HG03095 (cell line): ENCODE measurements at regions not wholly inside any gene's neighbourhood (a gene's known extent, or its start where the extent isn't known, plus 50 kb on each side); places are given as distances from the start of the nearest gene placed in this dataset.

Source experiments
- ATAC-seq: cut with Tn5 transposase; IDR thresholded peaks from one replicate; pipeline ENCODE4 v1.9.1; 2021; ENCODE audit warnings: moderate library complexity; ENCODE audit not compliant: unreplicated experiment

DNA sequence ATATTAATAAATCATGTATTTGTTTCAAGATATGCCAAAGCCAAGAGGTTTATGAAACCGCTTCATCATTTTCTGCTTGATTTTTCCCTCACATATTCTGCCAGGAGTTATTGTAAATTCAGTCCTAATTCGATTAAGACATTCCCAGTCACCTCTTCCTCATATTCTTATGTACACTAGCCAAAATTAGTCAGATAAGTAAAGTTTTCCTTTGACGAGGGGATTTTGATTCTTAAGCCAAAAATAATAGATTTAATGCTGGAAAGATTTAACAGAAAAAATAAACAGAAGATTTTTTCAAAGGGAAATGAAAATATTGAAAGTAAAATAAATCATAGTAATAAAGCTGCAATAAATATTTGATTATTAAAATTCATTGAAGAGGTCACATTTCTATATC, 51.0 kb upstream of the VEGFC start:
- no peak for ATAC-seq

DNA sequence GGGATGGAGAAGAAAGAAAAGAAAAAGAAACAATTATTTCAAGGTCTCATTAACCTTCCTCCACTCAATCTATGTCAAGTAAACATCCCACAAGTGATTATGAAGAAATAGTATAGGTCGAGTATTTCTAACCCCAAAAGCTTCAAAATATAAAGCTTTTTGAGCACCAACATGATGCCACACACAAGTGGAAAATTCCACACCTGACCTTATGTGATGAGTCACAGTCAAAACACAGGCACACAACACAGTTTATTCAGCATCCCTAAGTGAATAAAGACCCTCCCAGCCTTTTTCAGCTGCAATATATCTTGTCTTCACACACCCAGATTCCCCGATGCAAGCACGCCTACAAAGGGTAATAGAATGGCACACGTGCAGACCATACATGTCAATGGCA, 51.7 kb upstream of the VEGFC start:
- no peak for ATAC-seq

DNA sequence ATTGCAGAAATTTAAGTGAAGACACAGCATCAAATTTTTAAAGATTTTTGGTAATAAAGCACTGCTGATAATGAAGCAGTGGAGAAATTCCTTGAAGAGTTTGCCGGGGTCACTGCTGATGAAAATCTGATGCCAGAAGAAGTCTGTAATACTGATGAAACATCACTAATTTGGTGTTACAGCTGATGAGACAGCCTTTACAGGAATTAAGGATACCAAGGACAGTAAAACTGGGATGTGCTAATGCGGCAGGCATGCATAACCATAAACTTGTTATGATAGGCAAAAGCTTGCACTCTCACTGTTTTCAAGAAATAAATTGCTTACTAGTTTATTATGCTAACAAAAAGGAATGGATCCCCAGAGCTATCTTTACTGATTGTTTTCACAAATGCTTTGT, 52.9 kb upstream of the VEGFC start:
- no peak for ATAC-seq

DNA sequence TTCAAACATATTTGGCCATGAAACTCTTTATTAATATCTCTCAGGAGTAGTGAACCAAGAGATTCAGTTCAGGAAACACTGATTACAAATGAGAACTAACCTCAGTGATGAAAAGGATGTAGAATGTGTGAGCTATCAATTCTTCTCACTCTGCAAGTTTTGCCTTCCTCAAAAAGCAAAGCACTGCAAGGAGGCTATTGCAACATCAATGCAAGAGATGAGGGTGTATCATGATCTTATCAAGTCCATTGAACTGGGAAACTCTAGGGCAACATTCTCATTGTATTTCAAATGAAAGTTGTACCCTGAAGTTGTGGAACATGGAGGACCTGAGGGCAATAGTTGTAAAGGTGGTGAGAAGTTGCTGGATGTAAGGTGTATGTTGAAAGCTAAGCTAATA, 56.4 kb upstream of the VEGFC start:
- no peak for ATAC-seq

DNA sequence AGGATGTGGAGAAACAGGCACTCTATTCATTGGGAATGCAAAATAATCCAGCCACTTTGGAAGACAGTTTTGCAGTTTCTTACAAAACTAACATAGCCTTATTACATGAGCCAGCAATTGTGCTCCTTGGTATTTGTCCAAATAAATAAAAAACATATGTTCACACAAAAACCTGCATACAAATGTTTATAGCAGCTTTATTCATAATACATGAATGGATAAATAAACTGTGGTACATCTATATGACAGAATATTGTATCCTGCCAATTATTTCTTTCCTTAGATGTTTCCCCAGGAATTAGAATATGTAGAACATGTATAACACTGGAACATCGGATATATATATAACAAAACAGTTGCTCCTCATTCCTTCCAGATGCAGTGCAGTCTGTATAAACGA, 57.7 kb upstream of the VEGFC start:
- no peak for ATAC-seq

DNA sequence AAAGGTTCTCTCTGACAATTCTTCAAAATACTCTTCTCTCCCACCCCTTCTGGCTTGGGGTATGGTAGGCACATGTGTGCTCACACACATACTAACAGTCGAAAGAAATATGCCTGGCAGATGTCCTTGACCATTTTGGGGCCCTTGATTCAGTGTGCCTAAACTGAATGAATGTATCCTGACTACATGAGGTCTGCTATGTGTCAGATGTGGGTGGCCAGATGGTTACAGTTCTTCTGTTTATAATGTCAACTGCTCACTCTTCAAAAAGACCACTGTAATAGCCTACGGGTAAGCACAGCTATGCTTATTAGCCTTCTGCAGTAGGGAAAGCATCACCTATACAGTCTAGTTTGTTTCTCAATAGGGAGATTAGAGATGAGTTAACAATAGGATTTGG, 63.7 kb upstream of the VEGFC start:
- ATAC-seq, result no peak

DNA sequence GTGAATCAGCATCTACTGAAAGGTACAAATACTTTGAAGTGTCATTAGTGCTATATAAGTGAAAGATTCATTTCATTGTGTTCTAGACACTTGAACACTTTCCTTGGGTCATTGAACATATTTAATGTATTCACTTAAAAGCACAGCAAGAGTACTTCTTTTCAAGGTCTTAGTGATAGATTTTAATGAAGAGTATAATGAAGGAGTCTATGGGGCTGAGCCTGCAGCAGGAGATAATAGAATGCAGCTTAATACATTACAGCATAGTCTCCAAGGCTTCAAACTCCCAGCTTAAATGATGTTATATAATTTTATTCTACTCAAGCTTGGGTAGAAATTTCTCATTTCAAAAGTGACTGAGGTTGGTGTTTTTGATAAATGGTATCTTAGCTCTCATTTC, 66.1 kb upstream of the VEGFC start:
- no peak for ATAC-seq

DNA sequence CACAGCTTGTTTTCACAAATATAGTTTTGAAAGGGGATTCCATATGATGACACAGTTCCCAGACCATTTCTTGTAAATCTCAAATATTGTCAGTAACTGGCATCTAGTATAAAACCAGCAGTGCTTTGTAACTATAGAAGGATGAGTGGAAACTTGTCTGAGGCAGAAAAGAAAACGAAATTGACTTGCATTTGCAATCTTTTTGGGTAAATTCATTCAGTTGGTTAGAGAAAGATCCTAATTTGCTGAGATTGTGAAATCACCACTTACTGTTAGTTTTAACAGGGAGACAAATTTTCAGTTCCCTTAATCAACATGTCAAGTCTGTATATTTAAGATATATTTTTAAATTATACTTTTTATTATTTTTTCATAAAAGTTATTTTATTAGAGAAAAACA, 71.5 kb upstream of the VEGFC start:
- ATAC-seq, result no peak

DNA sequence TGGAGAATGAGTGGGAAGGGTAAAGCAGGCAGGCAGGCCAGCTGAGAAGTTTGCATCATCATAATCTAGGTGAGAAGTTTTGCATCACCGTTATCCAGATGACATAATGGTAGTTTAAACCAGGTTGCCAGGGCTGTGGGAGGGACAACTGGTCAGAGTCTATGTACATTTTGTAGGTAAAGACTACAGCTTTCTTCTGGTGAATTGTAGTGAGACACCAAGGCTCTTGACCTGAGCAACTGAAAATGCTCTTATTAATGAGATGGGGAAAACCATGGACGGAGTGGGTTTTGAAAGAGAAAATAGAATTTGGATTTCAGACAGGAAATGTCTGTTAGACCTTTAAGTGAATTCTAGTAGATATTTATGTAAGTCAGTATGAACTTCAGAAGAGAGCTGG, 76.0 kb upstream of the VEGFC start:
- ATAC-seq, result no peak

DNA sequence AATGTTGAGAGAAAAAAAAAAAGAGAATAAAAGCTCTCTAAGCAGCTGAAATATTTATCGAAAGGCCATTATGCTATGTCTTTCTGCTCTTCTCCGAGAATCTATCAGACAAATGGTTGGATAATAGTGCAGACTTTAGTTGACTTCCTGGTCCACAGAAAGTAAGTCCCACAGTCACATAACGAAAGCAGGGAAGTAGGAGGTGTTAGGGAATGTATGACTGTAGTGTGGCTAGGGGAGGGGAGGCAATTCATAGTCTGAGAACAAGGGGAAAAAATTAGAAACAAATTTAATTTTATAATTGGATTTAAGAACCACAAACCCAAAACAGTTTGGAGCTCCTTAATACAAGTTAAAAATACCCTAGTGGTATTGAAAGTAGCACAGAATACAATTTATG, 79.7 kb upstream of the VEGFC start:
- no peak for ATAC-seq

DNA sequence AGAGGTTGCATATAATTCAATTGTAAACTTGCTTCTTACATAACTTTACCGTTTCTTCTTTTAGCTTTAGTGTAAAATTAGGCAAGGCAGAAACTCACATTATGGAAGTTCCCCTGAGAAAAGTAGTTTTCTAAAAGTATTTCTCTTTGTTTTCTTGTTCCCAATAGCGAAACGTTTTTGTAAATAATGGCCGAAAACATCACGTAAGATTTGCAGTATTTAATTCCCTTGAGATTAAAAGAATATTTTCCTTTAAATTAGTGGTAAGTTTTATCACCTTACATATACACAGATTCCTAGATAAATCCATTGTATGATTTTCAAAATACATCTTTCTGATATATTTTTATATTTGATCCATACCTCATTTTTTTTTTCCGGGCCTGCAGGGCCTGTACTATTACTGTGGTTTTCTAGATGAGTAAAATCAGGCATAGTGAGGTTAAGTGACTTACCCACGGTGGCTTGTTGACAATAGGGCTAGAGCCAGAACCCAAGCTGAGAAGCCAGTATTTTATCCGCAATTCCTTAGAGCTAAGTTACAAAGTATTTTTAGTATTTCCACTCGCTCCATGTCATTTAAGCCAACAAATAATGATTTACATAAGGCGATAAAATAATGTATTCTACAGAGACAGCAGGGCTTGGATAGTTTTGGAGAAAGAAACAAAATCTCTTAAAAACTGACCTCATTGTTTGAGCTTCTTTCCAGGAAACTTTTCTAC, 82.2 kb upstream of the VEGFC start:
- no peak for ATAC-seq

DNA sequence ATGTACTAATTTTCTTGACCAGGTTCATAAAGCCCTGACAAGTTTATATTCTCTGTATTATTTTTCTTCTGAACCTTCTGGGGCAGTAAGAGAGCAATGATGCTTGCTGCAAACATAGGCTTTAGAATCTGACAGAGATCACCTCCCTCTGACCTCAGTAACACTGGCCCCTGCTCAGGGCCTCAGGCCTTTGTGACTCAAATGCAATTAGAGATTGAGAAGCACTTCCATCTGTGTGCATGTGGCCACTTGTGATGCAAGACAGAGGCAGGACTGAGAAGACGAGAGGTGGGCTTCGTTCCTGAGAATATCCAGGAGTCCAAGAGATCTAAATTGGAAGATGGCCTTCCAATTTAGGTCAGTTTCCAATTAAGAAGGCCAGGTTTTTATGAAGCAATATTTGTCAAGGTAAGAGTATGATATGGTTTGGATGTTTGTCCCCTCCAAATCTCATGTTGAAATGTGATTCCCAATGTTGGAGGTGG, 82.8 kb upstream of the VEGFC start:
- no peak for ATAC-seq

DNA sequence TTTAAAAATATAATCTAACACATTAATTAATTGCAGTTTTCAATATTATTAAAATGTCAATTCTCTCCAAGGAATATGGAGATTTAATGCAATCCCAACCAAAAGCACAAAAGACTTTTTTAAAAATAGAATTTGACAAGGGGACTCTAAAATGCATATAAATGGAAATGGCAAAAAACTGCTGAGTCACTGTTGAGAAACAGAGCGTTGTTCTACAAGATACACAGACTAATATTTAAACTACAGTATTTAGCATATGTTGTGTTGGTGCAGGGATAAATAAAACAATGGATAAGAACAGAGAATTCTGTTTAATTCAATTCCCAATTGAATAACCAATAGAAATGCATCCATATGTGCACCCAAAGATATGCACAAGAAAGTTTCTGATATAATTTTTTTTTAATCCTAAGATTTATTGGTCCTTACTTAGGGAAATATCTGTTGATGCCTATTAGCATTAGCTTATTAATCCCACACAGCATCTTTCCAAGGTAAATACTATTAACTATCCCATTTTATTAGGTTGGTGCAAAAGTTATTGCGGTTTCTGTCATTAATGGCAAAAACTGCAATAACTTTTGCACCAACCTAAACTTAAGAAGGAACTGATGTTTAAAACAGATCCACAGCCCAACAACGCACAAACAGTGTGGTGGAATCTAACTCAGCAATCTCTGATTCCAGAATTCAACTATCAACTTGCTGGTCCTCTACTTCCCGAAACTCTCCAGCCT, 86.8 kb upstream of the VEGFC start:
- ATAC-seq, result no peak

DNA sequence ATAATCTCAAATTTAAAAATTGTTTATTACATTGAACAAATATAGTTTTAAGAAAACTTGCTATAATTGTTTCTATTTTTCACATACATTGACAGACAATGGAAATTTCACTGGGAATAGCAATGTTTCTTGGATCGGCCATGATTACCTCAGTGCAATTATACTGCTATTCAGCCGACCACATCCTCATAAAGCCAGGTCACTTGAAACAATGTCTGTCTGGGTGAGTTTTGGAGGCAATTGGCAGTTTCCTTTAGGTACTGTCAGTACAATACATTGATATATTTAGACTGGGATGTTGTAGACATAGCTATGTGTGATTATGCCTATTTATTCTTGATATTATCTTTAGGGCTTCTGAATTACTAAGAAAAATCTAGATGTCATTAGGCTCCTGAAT, 89.5 kb upstream of the VEGFC start:
- ATAC-seq, result no peak

DNA sequence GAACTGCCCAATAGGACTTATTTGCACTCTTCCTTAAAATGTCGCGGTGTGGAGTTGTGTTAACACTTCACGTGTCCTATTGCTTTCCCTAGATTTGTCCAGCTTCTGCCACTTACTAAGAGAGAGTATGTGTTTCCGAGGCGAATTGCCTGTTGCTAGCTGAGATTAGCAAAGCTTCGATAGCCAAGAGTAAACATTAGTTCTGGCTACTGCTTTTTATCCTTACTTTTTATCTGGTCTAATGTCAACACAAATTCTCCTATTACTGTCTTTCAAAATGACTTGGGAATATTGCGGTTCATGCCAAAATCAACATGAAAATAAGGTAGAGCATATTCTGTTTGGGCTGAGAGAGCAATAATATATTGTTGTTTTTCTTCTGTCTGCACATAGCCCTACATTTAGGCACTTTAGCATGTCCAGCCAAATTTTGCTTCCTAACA, 90.4 kb upstream of the VEGFC start:
- ATAC-seq, result no peak

DNA sequence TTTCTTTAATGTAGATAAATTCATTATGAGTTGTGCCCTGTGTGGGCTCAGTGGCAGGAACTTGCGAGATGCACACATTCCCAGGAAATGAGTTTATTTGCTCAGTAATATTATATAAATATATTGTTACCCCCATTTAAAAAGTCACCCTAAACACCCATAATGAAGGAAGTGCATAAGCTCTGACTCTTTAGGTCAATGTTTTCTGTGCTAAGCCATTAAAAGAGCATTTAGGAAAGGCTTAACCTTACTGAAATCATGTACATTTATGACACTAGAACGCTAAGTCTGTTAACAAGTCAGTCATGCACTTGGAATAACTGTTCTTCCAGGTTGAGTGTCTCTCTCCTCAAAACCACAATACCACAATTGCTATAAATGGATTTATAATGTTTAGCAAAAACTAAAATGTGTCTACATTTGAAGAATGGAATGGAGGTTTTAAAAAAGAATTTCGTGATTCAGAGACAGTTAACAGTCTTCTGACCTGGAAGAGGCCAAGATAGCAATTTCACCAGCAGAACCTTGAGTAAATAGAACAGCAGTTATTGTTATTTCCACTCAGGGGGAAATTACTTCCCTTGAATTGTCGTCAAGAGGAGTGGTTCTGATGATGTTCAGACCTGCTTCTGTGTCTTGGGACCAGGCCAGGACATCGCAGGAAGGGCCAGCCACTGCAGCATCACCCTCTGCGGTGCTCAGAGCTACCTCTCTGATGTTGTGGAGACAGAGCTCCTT, 91.1 kb upstream of the VEGFC start:
- ATAC-seq, result no peak

DNA sequence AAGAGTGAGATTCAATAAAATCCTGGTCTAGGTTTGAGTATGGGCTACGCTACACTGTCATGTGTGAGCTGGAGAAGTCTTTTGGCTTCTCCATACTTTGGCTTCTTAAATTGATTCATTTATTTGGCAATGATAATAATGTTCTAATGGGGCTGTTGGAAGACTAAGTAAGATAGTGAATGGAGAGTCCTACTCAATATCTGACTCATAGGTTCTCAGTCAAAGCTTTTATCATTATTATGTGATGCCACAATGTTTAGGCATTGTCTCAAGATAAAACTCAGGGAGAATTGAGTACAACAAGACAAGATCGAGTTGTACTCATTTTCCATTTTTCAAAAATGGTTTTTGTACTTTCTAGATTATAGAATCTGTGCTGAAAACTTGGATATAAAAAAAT, 92.5 kb upstream of the VEGFC start:
- ATAC-seq, result no peak

DNA sequence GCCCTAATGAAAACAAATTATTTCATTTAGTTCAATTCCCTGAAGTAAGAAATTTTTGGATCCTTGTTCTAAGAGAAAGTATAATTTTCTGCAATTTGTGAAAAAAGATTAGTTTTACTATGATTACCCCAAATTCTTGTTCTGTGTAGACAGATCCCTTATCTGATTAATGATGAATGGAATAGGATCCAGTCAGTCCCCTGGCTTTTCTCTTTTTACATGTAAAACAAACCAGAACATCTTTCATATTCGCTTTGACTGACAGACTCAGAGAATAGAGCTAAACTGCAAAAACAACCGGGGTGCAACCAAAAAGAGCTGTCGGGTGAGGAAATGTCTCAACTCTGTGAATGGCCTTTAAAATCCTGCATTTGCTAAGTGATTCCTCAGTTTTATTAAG, 93.4 kb upstream of the VEGFC start:
- ATAC-seq, result no peak

DNA sequence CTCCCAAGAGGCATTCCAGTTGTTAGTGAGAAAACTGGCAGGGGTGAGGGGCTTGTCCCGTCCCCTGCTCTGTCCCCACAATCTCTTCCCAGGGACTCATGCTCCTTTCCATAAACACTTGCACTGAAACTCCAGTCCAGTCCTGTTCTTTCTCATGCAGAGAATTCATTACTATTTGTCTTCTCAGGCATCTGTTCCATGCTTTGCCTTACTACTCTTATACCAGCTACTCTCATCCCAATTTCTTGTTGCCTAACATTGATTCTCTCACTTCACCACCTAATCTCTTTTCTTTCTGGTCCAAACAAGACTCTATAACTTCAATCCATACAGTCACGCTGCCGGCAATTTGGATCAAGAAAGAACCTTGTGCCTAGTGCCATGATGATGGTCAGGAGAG, 97.1 kb upstream of the VEGFC start:
- ATAC-seq, result no peak

DNA sequence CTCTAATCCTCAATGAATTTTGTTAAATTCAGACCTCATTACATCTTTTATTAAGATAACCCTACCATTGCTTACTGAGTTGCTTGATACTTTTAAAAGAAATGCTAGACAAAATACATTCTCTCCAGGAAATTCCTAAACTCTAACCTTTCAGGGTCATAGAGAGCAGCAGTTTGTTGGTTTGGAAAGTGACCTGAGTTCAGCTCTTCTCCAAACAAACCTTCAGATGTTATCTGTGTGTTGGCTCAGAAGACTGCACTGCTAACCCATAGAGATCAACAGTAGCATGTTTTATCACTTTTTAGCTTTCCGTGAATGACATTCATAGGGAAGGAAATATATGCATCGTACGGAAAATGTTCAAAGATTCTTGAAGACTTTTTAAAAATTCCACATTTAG, 101.8 kb upstream of the VEGFC start:
- ATAC-seq, result no peak

DNA sequence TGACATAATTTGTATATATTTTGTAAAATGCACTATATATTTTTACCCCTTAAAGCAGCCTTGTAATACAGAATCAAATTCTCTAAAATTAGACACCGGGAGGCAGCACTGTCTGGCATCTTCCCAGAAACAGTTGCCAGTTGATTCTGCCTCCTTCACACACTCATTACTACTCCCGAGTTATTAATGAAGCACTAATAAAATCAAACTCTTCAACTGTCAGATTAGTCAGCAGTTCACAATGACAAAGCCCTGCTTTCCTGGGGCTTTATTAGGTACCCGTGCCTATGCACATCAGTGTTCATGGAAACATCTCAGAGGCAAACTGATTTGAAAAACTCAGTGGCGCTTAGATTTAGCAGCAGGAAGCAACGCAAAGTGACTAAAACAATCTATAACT, 103.5 kb upstream of the VEGFC start:
- no peak for ATAC-seq

DNA sequence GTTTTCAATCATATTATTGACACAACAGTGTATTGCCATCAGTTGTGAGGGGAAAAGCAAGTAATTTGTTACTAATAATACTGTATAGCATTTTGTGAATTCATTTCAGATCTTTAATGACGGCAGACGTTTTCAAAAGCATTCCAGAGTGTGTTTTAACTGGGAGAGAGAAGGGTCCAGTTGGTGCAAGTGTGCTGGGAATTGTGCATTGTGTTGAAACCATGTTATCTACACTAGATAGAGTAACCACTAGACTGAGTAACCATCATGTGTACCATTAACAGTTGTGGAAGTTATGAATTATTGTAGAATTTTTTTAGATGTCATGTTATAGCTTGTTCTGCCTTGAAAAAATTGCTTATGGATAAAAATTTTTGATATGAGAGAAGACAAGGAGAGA, 104.5 kb upstream of the VEGFC start:
- no peak for ATAC-seq
